Activated T-cell treated with anti-CD3 and anti-CD28 coated beads, Interleukin-2, amount 50 U/mL, for 72 hours (primary cell): ENCODE measurements at regions not wholly inside any gene's neighbourhood (a gene's known extent, or its start where the extent isn't known, plus 50 kb on each side); places are given as distances from the start of the nearest gene placed in this dataset.
"Not testable (repeated sequence)": the region's sequence is repeated elsewhere in the genome, so short reads cannot be mapped to it uniquely, and the experiment has no call there.

ENCODE experiments used
- ATAC-seq, 2 donors: fragments of 150-1000 bp; cut with Tn5 transposase; replicated peaks in 1 of 2; 2 replicates each; pipeline ENCODE4 v1.10.0; 2021; ENCODE audit warnings: moderate library complexity in 2 of 2, mild to moderate bottlenecking in 1 of 2
- DNase-seq, 2 donors: peaks; one replicate each; pipeline ENCODE4 v3.0.0; 2021 to 2022; ENCODE audit warnings: mixed read lengths in 1 of 2
- H3K27ac Mint-ChIP-seq: one replicate; pipeline ENCODE4 v1.8.0; 2022; ENCODE audit warnings: mild to moderate bottlenecking, moderate library complexity, mixed read lengths
- H3K27me3 Mint-ChIP-seq: one replicate; pipeline ENCODE4 v1.8.0; 2022; ENCODE audit warnings: low read depth, mixed read lengths
- H3K36me3 Mint-ChIP-seq, 2 donors: one replicate each; pipeline ENCODE4 v1.8.0; 2022; ENCODE audit warnings: mixed read lengths in 2 of 2, mild to moderate bottlenecking in 1 of 2; ENCODE audit not compliant: insufficient read depth in 2 of 2
- H3K4me1 Mint-ChIP-seq: one replicate; pipeline ENCODE4 v1.8.0; 2022; ENCODE audit warnings: low read depth, mixed read lengths
- H3K4me3 Mint-ChIP-seq, 2 donors: one replicate each; pipeline ENCODE4 v1.8.0; 2022; ENCODE audit warnings: mild to moderate bottlenecking in 2 of 2, mixed read lengths in 2 of 2, moderate library complexity in 2 of 2
- H3K9me3 Mint-ChIP-seq, 2 donors: one replicate each; pipeline ENCODE4 v1.8.0; 2022; ENCODE audit warnings: mixed read lengths in 2 of 2

- Mint-ChIP-seq H3K9me3 (no peaks in the 10 kb centered on the region), H3K4me1 (no peaks in the 10 kb centered on the region), H3K27me3 (no peaks in the 10 kb centered on the region), H3K4me3 (no peak overlapping the region), H3K27ac (no peak overlapping the region), H3K36me3 (no peaks in the 10 kb centered on the region)
- ATAC-seq (no peak), DNase-seq (no peak)
These were observed 206.4 kb downstream of the LRRK2 start for GRCh38 chr12:40431169-40431568.

GRCh38 chr12:40435251-40435650 is 210.5 kb downstream of the LRRK2 start:
- no peaks in the 10 kb centered on the region for H3K36me3 Mint-ChIP-seq
- H3K27ac Mint-ChIP-seq: no peak overlapping the region
- H3K4me3 Mint-ChIP-seq: no peak overlapping the region
- H3K4me1 Mint-ChIP-seq: no peaks in the 10 kb centered on the region
- no peak for ATAC-seq
- no peaks in the 10 kb centered on the region for H3K9me3 Mint-ChIP-seq
- no peaks in the 10 kb centered on the region for H3K27me3 Mint-ChIP-seq
- DNase-seq: no peak

- Mint-ChIP-seq H3K4me3 (no peak overlapping the region), H3K4me1 (no peaks in the 10 kb centered on the region), H3K9me3 (no peaks in the 10 kb centered on the region), H3K27me3 (no peaks in the 10 kb centered on the region), H3K27ac (no peak overlapping the region), H3K36me3 (no peaks in the 10 kb centered on the region)
- ATAC-seq (no peak), DNase-seq (no peak)
These were observed 211.2 kb downstream of the LRRK2 start for GRCh38 chr12:40435951-40436350.

- H3K4me1 Mint-ChIP-seq: no peaks in the 10 kb centered on the region
- no peaks in the 10 kb centered on the region for H3K9me3 Mint-ChIP-seq
- no peaks in the 10 kb centered on the region for H3K36me3 Mint-ChIP-seq
- ATAC-seq (no peak), DNase-seq (no peak)
- no peak overlapping the region for H3K4me3 Mint-ChIP-seq
- no peaks in the 10 kb centered on the region for H3K27me3 Mint-ChIP-seq
- H3K27ac Mint-ChIP-seq: no peak overlapping the region
These were observed 211.8 kb downstream of the LRRK2 start for GRCh38 chr12:40436564-40436963.

GRCh38 chr12:40439771-40440492 is 215.1 kb downstream of the LRRK2 start:
- H3K27me3 Mint-ChIP-seq: no peaks in the 10 kb centered on the region
- ATAC-seq (no peak), DNase-seq (no peak)
- H3K27ac Mint-ChIP-seq: no peak overlapping the region
- H3K36me3 Mint-ChIP-seq: no peaks in the 10 kb centered on the region
- no peaks in the 10 kb centered on the region for H3K9me3 Mint-ChIP-seq
- no peak overlapping the region for H3K4me3 Mint-ChIP-seq
- no peaks in the 10 kb centered on the region for H3K4me1 Mint-ChIP-seq

- no peak overlapping the region for H3K4me3 Mint-ChIP-seq
- H3K4me1 Mint-ChIP-seq: no peaks in the 10 kb centered on the region
- no peaks in the 10 kb centered on the region for H3K9me3 Mint-ChIP-seq
- H3K36me3 Mint-ChIP-seq: no peaks in the 10 kb centered on the region
- ATAC-seq (no peak), DNase-seq (no peak)
- H3K27me3 Mint-ChIP-seq: no peaks in the 10 kb centered on the region
- no peak overlapping the region for H3K27ac Mint-ChIP-seq
These were observed 219.4 kb downstream of the LRRK2 start for GRCh38 chr12:40444174-40444573.

GRCh38 chr12:40446385-40446784 is 221.6 kb downstream of the LRRK2 start:
- H3K27me3 Mint-ChIP-seq: no peaks in the 10 kb centered on the region
- no peak overlapping the region for H3K4me3 Mint-ChIP-seq
- ATAC-seq (no peak), DNase-seq (no peak)
- no peak overlapping the region for H3K27ac Mint-ChIP-seq
- H3K4me1 Mint-ChIP-seq: no peaks in the 10 kb centered on the region
- no peaks in the 10 kb centered on the region for H3K9me3 Mint-ChIP-seq
- no peaks in the 10 kb centered on the region for H3K36me3 Mint-ChIP-seq

GRCh38 chr12:40448523-40448922 is 223.7 kb downstream of the LRRK2 start:
- not testable (repeated sequence) for H3K36me3 Mint-ChIP-seq, ATAC-seq, H3K4me1 Mint-ChIP-seq, DNase-seq, H3K27ac Mint-ChIP-seq, H3K9me3 Mint-ChIP-seq, H3K27me3 Mint-ChIP-seq, H3K4me3 Mint-ChIP-seq

- H3K4me1 Mint-ChIP-seq: no peaks in the 10 kb centered on the region
These were observed 226.9 kb downstream of the LRRK2 start for GRCh38 chr12:40451661-40452060.

GRCh38 chr12:40464121-40464520 is 228.1 kb upstream of the CNTN1 start:
- Mint-ChIP-seq H3K36me3 (no peaks in the 10 kb centered on the region), H3K4me3 (no peak overlapping the region), H3K27ac (no peak overlapping the region), H3K4me1 (no peaks in the 10 kb centered on the region), H3K27me3 (no peaks in the 10 kb centered on the region), H3K9me3 (peaks cover 3 to 6% of the 10 kb centered on the region in 2 donors)
- no peak for DNase-seq
- no peak for ATAC-seq

More at GRCh38 chr12:40451661-40452060, 226.9 kb downstream of the LRRK2 start:
- Mint-ChIP-seq H3K27me3 (no peaks in the 10 kb centered on the region), H3K36me3 (no peaks in the 10 kb centered on the region), H3K4me3 (no peak overlapping the region), H3K9me3 (no peaks in the 10 kb centered on the region), H3K27ac (no peak overlapping the region)
- DNase-seq (no peak), ATAC-seq (no peak)

GRCh38 chr12:40469736-40470135 is 222.5 kb upstream of the CNTN1 start:
- no peaks in the 10 kb centered on the region for H3K27me3 Mint-ChIP-seq
- no peaks in the 10 kb centered on the region for H3K4me1 Mint-ChIP-seq
- H3K4me3 Mint-ChIP-seq: no peak overlapping the region
- H3K9me3 Mint-ChIP-seq: peaks cover 0 to 3% of the 10 kb centered on the region in 2 donors
- ATAC-seq (no peak), DNase-seq (no peak)
- no peak overlapping the region for H3K27ac Mint-ChIP-seq
- no peaks in the 10 kb centered on the region for H3K36me3 Mint-ChIP-seq

GRCh38 chr12:40473962-40474361 is 218.3 kb upstream of the CNTN1 start:
- H3K4me3 Mint-ChIP-seq: no peak overlapping the region
- no peaks in the 10 kb centered on the region for H3K4me1 Mint-ChIP-seq
- H3K9me3 Mint-ChIP-seq: peaks cover 0 to 2% of the 10 kb centered on the region in 2 donors
- no peak for DNase-seq
- no peak for ATAC-seq
- no peaks in the 10 kb centered on the region for H3K36me3 Mint-ChIP-seq
- H3K27ac Mint-ChIP-seq: no peak overlapping the region
- H3K27me3 Mint-ChIP-seq: no peaks in the 10 kb centered on the region

- H3K36me3 Mint-ChIP-seq: peaks cover 1 to 4% of the 10 kb centered on the region in 2 donors
- H3K27ac Mint-ChIP-seq: no peak overlapping the region
- peaks cover 6 to 9% of the 10 kb centered on the region in 2 donors for H3K9me3 Mint-ChIP-seq
- H3K4me1 Mint-ChIP-seq: no peaks in the 10 kb centered on the region
- H3K27me3 Mint-ChIP-seq: no peaks in the 10 kb centered on the region
- no peak for DNase-seq
- no peak for ATAC-seq
- H3K4me3 Mint-ChIP-seq: no peak overlapping the region
These were observed 217.6 kb upstream of the CNTN1 start for GRCh38 chr12:40474630-40475029.

- Mint-ChIP-seq H3K27ac (no peak overlapping the region), H3K36me3 (no peaks in the 10 kb centered on the region), H3K9me3 (peaks cover 1 to 2% of the 10 kb centered on the region in 2 donors), H3K4me3 (no peak overlapping the region), H3K4me1 (no peaks in the 10 kb centered on the region), H3K27me3 (no peaks in the 10 kb centered on the region)
- ATAC-seq: no peak
- no peak for DNase-seq
These were observed 192.4 kb upstream of the CNTN1 start for GRCh38 chr12:40499856-40500255.
